ENCODE measurements at regions not wholly inside any gene's neighbourhood (a gene's known extent, or its start where the extent isn't known, plus 50 kb on each side); places are given as distances from the start of the nearest gene placed in this dataset.
"Not testable (repeated sequence)": the region's sequence is repeated elsewhere in the genome, so short reads cannot be mapped to it uniquely, and the experiment has no call there.

DNA sequence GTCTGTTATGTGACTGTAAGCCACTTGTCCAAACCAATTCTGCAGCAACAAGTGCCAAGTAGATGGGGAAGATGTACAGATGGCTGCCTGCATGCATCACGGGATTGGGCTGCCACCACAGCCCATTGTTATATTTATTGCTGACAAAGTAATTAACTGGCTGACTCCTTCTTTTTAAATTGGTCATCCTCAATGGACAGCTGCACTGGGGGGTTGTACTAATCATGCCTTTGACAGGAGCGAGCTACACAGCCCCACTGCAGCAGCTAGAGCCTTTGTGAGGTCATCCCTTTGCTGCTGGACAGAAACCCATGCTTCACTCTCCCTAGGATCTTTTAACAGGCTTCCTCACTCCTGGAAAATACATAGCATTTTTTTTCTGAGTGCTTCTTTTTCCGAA, 146.7 kb upstream of the CXXC4 start:
- Histone ChIP-seq H3K27me3 (no peaks in the 10 kb centered on the region), H3K4me3 (no peak overlapping the region), H3K4me1 (no peaks in the 10 kb centered on the region), H3K27ac (no peak overlapping the region), H3K9me3 (no peaks in the 10 kb centered on the region), H3K36me3 (no peaks in the 10 kb centered on the region)
- TF ChIP-seq, protein P1, sequence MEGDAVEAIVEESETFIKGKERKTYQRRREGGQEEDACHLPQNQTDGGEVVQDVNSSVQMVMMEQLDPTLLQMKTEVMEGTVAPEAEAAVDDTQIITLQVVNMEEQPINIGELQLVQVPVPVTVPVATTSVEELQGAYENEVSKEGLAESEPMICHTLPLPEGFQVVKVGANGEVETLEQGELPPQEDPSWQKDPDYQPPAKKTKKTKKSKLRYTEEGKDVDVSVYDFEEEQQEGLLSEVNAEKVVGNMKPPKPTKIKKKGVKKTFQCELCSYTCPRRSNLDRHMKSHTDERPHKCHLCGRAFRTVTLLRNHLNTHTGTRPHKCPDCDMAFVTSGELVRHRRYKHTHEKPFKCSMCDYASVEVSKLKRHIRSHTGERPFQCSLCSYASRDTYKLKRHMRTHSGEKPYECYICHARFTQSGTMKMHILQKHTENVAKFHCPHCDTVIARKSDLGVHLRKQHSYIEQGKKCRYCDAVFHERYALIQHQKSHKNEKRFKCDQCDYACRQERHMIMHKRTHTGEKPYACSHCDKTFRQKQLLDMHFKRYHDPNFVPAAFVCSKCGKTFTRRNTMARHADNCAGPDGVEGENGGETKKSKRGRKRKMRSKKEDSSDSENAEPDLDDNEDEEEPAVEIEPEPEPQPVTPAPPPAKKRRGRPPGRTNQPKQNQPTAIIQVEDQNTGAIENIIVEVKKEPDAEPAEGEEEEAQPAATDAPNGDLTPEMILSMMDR (IDR thresholded peaks at IDR 0.05), result no peak
- no peak for DNase-seq (ENCODE audit: low spot score)

DNA sequence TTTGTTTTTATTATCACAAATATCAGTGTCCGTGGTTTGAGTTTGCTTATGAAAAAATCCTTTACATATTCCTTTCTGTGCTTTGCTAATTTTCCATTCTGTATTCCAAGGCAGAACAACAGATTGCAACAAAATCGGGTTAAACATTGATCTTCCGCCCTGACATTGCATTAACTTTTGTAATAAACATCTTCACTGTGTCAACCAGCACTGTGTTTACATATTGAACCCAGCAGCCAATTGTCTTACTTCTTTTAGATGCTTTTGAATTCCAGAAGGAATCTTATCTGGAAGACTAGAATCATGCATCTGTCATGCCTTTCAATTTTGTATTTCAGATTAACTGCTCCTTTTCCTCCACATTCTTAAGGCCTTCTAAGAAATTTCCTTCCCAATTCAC, 147.8 kb upstream of the CXXC4 start:
- no peaks in the 10 kb centered on the region for H3K27me3 ChIP-seq
- H3K9me3 ChIP-seq, result no peaks in the 10 kb centered on the region
- DNase-seq (ENCODE audit: low spot score), result no peak
- TF ChIP-seq, protein P1 (IDR thresholded peaks at IDR 0.05), result no peak
- H3K36me3 ChIP-seq, result no peaks in the 10 kb centered on the region
- no peaks in the 10 kb centered on the region for H3K4me1 ChIP-seq
- no peak overlapping the region for H3K4me3 ChIP-seq
- H3K27ac ChIP-seq, result no peak overlapping the region

DNA sequence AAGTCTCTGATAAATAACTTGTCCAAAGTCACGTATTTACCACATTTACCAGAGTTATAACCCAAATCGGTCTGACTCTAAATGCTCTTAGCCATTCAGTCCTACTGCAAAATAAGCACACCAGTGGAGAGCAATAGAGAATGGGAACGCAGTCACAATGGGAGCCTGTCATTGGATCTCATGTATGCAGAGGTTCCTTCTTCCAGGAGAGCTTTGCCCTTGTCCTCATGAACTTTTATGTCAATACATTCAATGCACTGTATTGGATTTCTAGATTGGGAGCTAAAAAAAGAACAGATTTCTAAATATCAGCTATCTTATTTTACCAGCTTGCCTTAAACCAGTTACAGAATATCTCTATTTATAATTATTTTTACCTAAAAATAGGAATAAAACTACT, 149.1 kb upstream of the CXXC4 start:
- TF ChIP-seq, protein P1 (IDR thresholded peaks at IDR 0.05), result no peak
- Histone ChIP-seq H3K4me1 (no peaks in the 10 kb centered on the region), H3K4me3 (no peak overlapping the region), H3K27me3 (no peaks in the 10 kb centered on the region), H3K9me3 (no peaks in the 10 kb centered on the region), H3K27ac (no peak overlapping the region), H3K36me3 (no peaks in the 10 kb centered on the region)
- no peak for DNase-seq (ENCODE audit: low spot score)

DNA sequence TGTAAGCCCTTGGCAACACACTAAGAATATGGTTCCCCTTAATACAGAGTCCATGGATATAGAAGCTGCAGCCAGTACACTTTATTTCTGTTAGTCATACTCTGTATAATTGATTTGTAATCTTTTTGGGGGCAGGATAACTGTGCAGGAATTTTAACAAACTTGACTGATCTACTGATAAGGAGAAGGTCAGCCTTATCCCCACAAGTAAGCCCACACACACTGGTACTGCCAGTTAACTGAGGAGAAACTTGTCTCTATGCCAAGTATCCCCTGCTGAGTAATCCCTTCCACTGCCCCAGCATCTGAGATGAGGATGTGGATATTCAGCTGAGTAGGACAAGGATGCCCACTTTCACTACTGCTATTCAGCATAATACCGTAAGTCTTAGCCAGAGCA, 154.9 kb upstream of the CXXC4 start:
- Histone ChIP-seq H3K27ac (no peak overlapping the region), H3K4me3 (no peak overlapping the region), H3K36me3 (no peaks in the 10 kb centered on the region), H3K9me3 (peaks cover 0 to 18% of the 10 kb centered on the region in 2 donors), H3K27me3 (no peaks in the 10 kb centered on the region), H3K4me1 (no peaks in the 10 kb centered on the region)
- no peak for DNase-seq (ENCODE audit: low spot score)
- TF ChIP-seq, protein P1 (IDR thresholded peaks at IDR 0.05), result no peak

- H3K27ac ChIP-seq; H3K36me3 ChIP-seq; H3K4me1 ChIP-seq; H3K9me3 ChIP-seq; H3K4me3 ChIP-seq; DNase-seq (ENCODE audit: low spot score); H3K27me3 ChIP-seq: not testable (repeated sequence)
Measured at GRCh38 chr4:104662269-104662668, 167.6 kb upstream of the CXXC4 start.

DNA sequence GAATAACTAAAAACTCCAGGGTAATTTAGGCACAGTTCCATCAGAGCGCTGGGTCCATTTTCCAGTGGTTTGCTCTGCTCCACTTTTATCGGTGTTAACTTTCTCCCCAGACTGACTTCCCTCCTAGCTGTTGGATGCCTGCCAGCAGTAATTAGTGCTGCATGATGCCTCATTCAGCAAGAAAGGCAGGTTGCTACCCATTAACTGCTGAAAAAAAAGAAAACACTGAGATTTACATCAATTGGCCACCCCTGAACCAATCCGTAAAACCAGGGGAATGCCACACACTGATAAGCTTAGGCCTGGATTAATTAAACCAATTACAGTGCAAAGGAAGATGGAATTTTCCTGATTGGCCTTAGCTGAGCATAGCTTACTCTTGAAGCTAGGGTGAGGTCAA, 182.4 kb upstream of the CXXC4 start:
- TF ChIP-seq, protein P1 (IDR thresholded peaks at IDR 0.05), result no peak

More for the DNA sequence above, 182.4 kb upstream of the CXXC4 start:
- Histone ChIP-seq H3K36me3 (no peaks in the 10 kb centered on the region), H3K27ac (no peak overlapping the region), H3K4me3 (no peak overlapping the region), H3K27me3 (no peaks in the 10 kb centered on the region), H3K9me3 (no peaks in the 10 kb centered on the region), H3K4me1 (peaks cover 0 to 6% of the 10 kb centered on the region in 2 donors)
- DNase-seq (ENCODE audit: low spot score), result no peak

All from right atrium auricular region (tissue), 2 donors.